ENCODE measurements at regions not wholly inside any gene's neighbourhood (a gene's known extent, or its start where the extent isn't known, plus 50 kb on each side); places are given as distances from the start of the nearest gene placed in this dataset.

DNA sequence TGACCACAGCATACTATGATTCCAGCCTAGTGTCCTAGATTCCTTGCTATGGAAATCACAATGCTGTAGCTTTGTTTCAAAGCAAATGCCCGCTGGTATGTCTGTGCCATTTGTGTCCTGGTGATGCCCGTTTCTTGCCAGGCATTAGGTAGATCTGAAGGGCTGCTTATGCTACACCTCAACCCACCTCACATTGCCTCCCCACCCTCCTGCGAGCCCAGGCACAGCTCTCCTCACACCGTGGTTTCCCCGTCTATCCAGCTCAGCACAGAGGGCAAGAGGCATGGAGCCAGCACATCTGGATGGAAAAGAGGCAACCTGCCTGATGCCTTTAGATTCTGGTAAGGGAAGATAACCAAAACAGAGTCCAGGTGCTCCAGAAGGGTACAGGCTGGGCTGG is 307.4 kb upstream of the B3GAT1 start:
- H3K36me3 Mint-ChIP-seq (ENCODE audit: insufficient read depth in 2 of 2): peaks cover 0 to 3% of the 10 kb centered on the region in 2 donors
- H3K27ac Mint-ChIP-seq: no peak overlapping the region
- H3K4me3 Mint-ChIP-seq: no peak overlapping the region
- H3K9me3 Mint-ChIP-seq: peaks cover 0 to 3% of the 10 kb centered on the region in 2 donors
- H3K4me1 Mint-ChIP-seq (ENCODE audit: low read depth): no peaks in the 10 kb centered on the region
- peaks cover 38% of the 10 kb centered on the region for H3K27me3 Mint-ChIP-seq (ENCODE audit: low read depth)
- ATAC-seq (replicated peaks in 1 of 2) (no peak), DNase-seq (no peak)

DNA sequence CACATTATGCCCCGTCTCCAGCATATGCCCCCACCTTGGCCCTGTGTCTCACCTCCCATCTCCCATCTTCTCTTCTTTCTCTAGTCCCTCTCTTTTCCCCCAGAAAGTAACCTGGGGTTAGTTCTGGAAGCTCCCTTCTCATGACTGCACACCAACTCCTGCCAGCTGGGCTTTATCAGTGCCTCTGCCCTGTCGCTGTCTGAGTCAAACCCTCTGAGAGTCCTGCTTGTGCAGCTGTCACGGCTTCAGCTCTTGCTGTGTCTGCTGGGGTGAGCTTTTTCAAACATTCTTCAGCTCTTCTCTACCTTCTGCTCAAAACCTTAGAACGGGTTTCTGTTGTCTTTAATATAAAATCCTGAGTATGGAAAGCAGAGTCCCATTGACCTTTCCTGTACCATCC is 304.5 kb upstream of the B3GAT1 start:
- peaks cover 20% of the 10 kb centered on the region for H3K27me3 Mint-ChIP-seq (ENCODE audit: low read depth)
- H3K9me3 Mint-ChIP-seq: peaks cover 0 to 3% of the 10 kb centered on the region in 2 donors
- no peak overlapping the region for H3K27ac Mint-ChIP-seq
- no peak overlapping the region for H3K4me3 Mint-ChIP-seq
- ATAC-seq (replicated peaks in 1 of 2) (no peak), DNase-seq (no peak)
- H3K4me1 Mint-ChIP-seq (ENCODE audit: low read depth): no peaks in the 10 kb centered on the region
- no peaks in the 10 kb centered on the region for H3K36me3 Mint-ChIP-seq (ENCODE audit: insufficient read depth in 2 of 2)

DNA sequence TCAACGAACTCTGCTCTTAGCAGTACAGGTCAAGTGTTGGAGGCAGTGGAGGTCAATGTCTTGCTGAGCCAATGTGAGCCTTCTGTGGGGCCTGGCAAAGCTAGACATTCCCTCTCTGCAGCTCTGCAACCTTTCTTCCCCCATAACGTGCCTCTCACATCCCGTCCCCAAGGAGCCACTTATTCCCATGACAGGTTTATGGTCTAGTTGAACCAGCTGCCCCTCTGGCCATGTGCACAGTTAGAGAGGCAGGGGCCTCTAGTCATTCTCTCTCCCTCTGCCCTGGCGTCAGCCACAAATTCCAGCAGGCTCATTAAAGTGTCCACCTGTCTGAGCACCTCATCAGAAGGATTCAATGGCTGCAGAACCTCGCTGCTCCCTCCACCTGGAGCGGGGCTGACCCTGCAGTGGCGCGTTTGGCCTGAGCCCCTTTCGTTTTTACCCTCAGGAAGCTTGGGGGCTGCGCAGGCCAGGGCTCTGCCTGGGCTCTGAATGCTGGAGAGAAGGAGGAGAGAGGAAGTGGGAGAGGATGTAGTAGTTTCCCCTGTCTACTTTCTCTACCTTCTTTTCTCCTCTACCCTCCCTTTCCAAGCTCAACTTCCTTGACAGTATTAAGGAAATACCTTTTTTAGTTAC is 302.1 kb upstream of the B3GAT1 start:
- DNase-seq: no peak

DNA sequence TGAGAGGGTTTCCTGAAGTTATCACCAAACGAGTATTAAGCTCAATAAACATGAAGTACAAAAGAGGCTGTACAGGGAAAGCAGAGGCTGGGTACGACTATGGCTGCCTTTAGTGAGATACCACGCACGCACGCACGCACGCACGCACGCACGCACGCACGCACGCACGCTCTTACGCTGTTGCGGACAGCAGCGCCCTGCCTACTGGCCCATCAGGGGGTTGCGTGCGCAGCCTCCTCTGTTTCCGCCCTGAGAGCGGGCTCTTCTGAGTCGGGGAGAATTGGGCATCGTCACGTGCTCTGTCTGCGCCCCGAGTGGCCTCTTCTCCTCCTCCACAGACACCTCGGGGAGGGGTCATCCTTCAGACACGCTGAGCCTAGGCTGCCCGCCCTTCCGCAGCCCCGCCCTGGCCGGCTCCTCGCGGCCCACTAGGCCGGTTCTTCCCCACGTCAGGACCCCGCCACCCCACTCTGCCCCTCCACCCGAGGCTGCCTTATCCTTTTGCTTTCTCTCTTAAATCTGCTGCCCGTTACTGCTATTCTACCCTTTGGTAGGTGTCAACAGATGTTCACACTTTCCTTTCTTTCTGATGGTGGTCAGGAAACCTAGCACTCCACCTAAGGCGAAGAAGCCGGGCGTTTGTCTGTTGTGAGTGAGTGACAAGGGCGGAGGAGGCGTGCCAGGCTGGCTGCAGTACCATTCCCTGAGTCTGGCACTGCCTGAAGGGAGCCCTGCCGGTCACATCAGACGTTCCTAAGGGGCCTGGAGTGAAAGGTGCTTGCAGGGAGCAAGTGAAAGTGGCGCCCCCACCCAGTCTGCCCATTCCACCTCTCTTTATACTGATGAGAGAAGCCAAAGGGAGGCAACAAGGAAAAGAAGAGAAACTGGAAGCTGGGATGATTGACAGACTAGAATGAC is 300.4 kb upstream of the B3GAT1 start:
- no peak overlapping the region for H3K4me3 Mint-ChIP-seq
- no peaks in the 10 kb centered on the region for H3K4me1 Mint-ChIP-seq (ENCODE audit: low read depth)
- ATAC-seq (replicated peaks in 1 of 2) (peak in 1 of 2 donors; percentile 18), DNase-seq (no peak)
- H3K9me3 Mint-ChIP-seq: no peaks in the 10 kb centered on the region
- no peak overlapping the region for H3K27ac Mint-ChIP-seq
- no peaks in the 10 kb centered on the region for H3K36me3 Mint-ChIP-seq (ENCODE audit: insufficient read depth in 2 of 2)
- H3K27me3 Mint-ChIP-seq (ENCODE audit: low read depth): peaks cover 24% of the 10 kb centered on the region

More for the DNA sequence above, 302.1 kb upstream of the B3GAT1 start:
- Mint-ChIP-seq H3K9me3 (no peaks in the 10 kb centered on the region), H3K27ac (no peak overlapping the region), H3K36me3 (ENCODE audit: insufficient read depth in 2 of 2) (no peaks in the 10 kb centered on the region), H3K4me3 (no peak overlapping the region), H3K27me3 (ENCODE audit: low read depth) (peaks cover 20% of the 10 kb centered on the region), H3K4me1 (ENCODE audit: low read depth) (no peaks in the 10 kb centered on the region)
- no peak for ATAC-seq (replicated peaks in 1 of 2)

- DNase-seq (no peak), ATAC-seq (replicated peaks in 1 of 2) (no peak)
- Mint-ChIP-seq H3K4me3 (no peak overlapping the region), H3K27ac (no peak overlapping the region), H3K4me1 (ENCODE audit: low read depth) (no peaks in the 10 kb centered on the region), H3K27me3 (ENCODE audit: low read depth) (peaks cover 21% of the 10 kb centered on the region), H3K36me3 (ENCODE audit: insufficient read depth in 2 of 2) (no peaks in the 10 kb centered on the region), H3K9me3 (no peaks in the 10 kb centered on the region)
Observed at GRCh38 chr11:134711588-134711987, 299.5 kb upstream of the B3GAT1 start.

- Mint-ChIP-seq H3K4me1 (ENCODE audit: low read depth) (no peaks in the 10 kb centered on the region), H3K27me3 (ENCODE audit: low read depth) (peaks cover 15% of the 10 kb centered on the region), H3K36me3 (ENCODE audit: insufficient read depth in 2 of 2) (no peaks in the 10 kb centered on the region), H3K4me3 (no peak overlapping the region), H3K27ac (no peak overlapping the region), H3K9me3 (no peaks in the 10 kb centered on the region)
- ATAC-seq (replicated peaks in 1 of 2) (no peak), DNase-seq (no peak)
Observed at GRCh38 chr11:134710861-134711407, 298.9 kb upstream of the B3GAT1 start.

DNA sequence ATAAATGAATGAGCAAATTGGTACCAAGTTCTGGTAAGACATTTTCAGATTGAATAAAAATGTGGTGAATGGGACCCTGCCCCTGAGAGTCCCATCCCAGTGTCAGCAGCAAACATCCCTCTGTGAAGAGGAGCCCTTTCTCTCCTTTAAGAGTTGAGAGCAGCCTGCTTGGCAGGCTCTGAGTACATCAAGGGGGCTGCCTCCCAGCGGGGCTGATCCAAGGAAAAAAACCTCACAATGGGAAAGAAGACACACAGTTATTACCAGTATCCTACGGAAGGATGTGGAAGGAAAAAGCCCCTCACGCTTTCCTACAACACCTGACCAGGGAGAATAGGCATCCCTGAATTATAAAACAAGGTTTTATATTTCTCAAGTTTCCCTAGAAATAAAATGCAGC is 293.8 kb upstream of the B3GAT1 start:
- H3K4me1 Mint-ChIP-seq (ENCODE audit: low read depth): no peaks in the 10 kb centered on the region
- H3K9me3 Mint-ChIP-seq: no peaks in the 10 kb centered on the region
- no peaks in the 10 kb centered on the region for H3K36me3 Mint-ChIP-seq (ENCODE audit: insufficient read depth in 2 of 2)
- no peak overlapping the region for H3K27ac Mint-ChIP-seq
- H3K4me3 Mint-ChIP-seq: no peak overlapping the region
- ATAC-seq (replicated peaks in 1 of 2) (no peak), DNase-seq (no peak)
- peaks cover 10% of the 10 kb centered on the region for H3K27me3 Mint-ChIP-seq (ENCODE audit: low read depth)

- Mint-ChIP-seq H3K36me3 (ENCODE audit: insufficient read depth in 2 of 2) (no peaks in the 10 kb centered on the region), H3K27ac (no peak overlapping the region), H3K9me3 (no peaks in the 10 kb centered on the region), H3K4me1 (ENCODE audit: low read depth) (no peaks in the 10 kb centered on the region), H3K27me3 (ENCODE audit: low read depth) (peaks cover 10% of the 10 kb centered on the region), H3K4me3 (no peak overlapping the region)
- DNase-seq (no peak), ATAC-seq (replicated peaks in 1 of 2) (no peak)
Observed at GRCh38 chr11:134702827-134703226, 290.8 kb upstream of the B3GAT1 start.

DNA sequence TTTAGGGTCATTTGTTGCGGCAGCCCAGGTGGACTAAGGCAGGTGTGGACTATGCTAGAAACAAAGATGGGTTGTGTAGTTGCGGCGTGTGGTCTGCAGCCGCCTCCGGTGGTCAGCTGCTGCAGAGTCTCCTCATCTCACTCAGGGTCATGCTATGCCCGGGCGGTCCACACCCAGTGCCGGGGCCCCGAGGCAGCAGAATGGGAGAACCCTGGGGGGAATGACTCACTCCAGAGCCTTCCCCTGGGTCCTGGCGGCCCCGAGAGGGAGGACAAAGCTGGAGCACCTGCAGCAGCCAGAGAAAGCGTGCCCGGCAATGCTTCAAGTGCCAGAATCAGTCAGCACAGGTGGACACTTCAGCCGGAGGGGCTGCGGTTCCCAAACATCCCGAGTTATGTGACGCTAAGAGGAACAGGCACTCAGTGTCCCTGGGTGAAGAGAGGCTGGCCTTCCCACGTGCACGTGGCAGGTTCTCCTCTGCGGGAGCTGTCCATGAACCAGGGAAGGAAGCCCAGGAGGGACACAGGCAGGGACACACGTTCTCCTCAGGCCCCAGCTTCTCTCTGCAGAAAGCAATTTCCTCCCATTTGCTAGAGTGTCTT is 289.6 kb upstream of the B3GAT1 start:
- ATAC-seq (replicated peaks in 1 of 2) (no peak), DNase-seq (no peak)
- Mint-ChIP-seq H3K9me3 (no peaks in the 10 kb centered on the region), H3K4me1 (ENCODE audit: low read depth) (no peaks in the 10 kb centered on the region), H3K4me3 (no peak overlapping the region), H3K27ac (no peak overlapping the region), H3K27me3 (ENCODE audit: low read depth) (no peaks in the 10 kb centered on the region), H3K36me3 (ENCODE audit: insufficient read depth in 2 of 2) (no peaks in the 10 kb centered on the region)

- DNase-seq: no peak
- Mint-ChIP-seq H3K27ac (no peak overlapping the region), H3K27me3 (ENCODE audit: low read depth) (no peaks in the 10 kb centered on the region), H3K36me3 (ENCODE audit: insufficient read depth in 2 of 2) (no peaks in the 10 kb centered on the region), H3K9me3 (no peaks in the 10 kb centered on the region), H3K4me1 (ENCODE audit: low read depth) (no peaks in the 10 kb centered on the region), H3K4me3 (no peak overlapping the region)
- no peak for ATAC-seq (replicated peaks in 1 of 2)
Observed at GRCh38 chr11:134700101-134700640, 288.1 kb upstream of the B3GAT1 start.

- Mint-ChIP-seq H3K27ac (no peak overlapping the region), H3K9me3 (no peaks in the 10 kb centered on the region), H3K27me3 (ENCODE audit: low read depth) (peaks cover 16% of the 10 kb centered on the region), H3K36me3 (ENCODE audit: insufficient read depth in 2 of 2) (no peaks in the 10 kb centered on the region), H3K4me3 (no peak overlapping the region), H3K4me1 (ENCODE audit: low read depth) (no peaks in the 10 kb centered on the region)
- no peak for ATAC-seq (replicated peaks in 1 of 2)
- no peak for DNase-seq
Observed at GRCh38 chr11:134696455-134696854, 284.4 kb upstream of the B3GAT1 start.

- Mint-ChIP-seq H3K27me3 (ENCODE audit: low read depth) (peaks cover 26% of the 10 kb centered on the region), H3K36me3 (ENCODE audit: insufficient read depth in 2 of 2) (no peaks in the 10 kb centered on the region), H3K4me3 (no peak overlapping the region), H3K9me3 (no peaks in the 10 kb centered on the region), H3K4me1 (ENCODE audit: low read depth) (no peaks in the 10 kb centered on the region), H3K27ac (no peak overlapping the region)
- DNase-seq (no peak), ATAC-seq (replicated peaks in 1 of 2) (no peak)
Observed at GRCh38 chr11:134691985-134692384, 279.9 kb upstream of the B3GAT1 start.

- no peak overlapping the region for H3K4me3 Mint-ChIP-seq
- no peak overlapping the region for H3K27ac Mint-ChIP-seq
- H3K4me1 Mint-ChIP-seq (ENCODE audit: low read depth): no peaks in the 10 kb centered on the region
- no peaks in the 10 kb centered on the region for H3K9me3 Mint-ChIP-seq
- DNase-seq (no peak), ATAC-seq (replicated peaks in 1 of 2) (no peak)
- H3K36me3 Mint-ChIP-seq (ENCODE audit: insufficient read depth in 2 of 2): no peaks in the 10 kb centered on the region
- H3K27me3 Mint-ChIP-seq (ENCODE audit: low read depth): peaks cover 26% of the 10 kb centered on the region
Observed at GRCh38 chr11:134691295-134691873, 279.3 kb upstream of the B3GAT1 start.

Data from activated T-cell treated with anti-CD3 and anti-CD28 coated beads, Interleukin-2, amount 50 U/mL, for 72 hours (primary cell).